Hematopoietic multipotent progenitor cell treated with erythropoietin and hydrocortisone succinate and interleukin-3 and kit ligand, for 17 days (in vitro differentiated cells): ENCODE measurements at regions not wholly inside any gene's neighbourhood (a gene's known extent, or its start where the extent isn't known, plus 50 kb on each side); places are given as distances from the start of the nearest gene placed in this dataset.

Experiments
- DNase-seq: peaks from one replicate; pipeline ENCODE4 v3.0.0-alpha.2; 2015; ENCODE audit warnings: low spot score

- DNase-seq, result no peak
Measured at GRCh38 chr2:64857581-64858471, 131.4 kb upstream of the SLC1A4 start.

DNA sequence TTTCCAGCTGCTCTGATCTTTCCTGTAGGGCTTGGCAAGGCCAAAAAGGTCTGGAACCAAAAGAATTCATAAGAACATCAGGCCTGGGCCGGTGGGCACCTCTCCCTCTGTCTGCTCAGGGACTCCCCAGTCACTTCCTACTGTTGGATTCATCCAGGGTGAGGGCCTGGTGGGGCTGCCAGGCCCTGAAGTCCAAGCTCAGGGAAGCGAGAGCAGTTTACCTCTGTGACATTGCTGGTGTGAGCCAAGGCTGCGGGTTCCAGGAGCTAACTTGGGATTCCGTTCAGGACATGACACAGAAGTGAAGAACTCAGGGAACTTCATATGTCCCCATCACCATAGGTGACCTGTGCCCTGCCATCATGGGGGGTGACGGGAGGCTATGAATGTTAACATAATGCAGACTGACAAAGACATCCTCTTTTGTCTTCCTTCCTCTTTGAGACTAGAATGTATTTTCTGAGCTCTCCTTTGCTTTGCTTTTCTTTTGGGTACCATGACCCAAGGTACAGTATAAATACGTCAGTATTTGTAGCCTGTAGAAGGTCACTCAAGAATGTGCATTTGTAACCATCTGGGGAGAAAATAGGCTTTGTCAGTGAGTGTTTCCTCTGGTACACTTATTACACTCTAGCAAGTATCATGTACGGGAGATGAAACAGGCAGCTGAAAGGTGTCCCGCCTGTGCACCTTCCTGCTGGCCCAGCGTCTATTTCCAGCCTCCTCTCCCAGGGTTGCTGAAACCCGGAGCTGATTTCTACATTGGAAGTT is 130.5 kb upstream of the SLC1A4 start:
- DNase-seq, result no peak

DNA sequence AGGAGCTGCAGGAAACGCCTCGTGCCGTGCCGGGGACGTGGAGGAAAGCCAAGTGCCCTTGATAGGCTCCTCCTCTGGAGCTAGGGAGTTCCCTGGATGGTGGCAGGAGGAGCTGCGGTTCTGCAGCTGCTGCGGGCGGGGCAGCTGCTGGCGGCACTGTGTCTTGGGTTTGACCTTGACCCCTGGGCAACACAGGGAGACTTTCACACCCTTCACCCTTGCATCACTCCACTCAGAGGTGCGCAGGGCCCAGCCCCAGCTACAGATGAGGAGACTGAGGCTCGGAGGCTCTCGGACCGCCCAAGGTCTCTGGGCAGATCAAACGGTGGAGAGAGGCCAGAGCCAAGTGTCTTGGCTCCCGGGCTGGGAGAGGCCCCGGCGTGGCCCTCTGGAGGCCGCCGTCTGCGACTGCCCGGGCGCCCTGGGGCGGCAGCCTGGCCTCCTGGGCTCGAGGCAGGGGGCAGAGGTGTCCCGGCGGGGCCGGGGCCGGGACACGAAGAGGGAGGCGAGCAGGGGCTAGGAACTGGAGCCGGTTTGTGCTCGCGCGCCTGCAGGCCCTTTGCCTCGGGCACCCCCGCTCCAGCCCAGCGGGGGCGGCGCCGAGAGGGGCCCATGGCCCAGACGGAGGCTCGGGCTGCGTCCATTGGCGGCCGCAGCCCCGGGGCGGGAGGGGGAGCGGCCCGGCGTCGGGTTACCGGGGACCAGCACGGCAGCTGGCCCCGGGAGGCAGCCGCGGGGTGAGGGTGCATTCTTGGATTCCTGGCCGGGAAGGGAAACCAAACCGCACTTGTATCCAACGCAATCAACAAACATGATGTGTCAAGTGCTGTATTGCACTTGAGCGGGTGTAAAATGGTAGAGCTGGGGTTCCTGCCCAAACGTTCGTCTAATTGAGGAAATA is 129.6 kb upstream of the SLC1A4 start:
- no peak for DNase-seq

DNA sequence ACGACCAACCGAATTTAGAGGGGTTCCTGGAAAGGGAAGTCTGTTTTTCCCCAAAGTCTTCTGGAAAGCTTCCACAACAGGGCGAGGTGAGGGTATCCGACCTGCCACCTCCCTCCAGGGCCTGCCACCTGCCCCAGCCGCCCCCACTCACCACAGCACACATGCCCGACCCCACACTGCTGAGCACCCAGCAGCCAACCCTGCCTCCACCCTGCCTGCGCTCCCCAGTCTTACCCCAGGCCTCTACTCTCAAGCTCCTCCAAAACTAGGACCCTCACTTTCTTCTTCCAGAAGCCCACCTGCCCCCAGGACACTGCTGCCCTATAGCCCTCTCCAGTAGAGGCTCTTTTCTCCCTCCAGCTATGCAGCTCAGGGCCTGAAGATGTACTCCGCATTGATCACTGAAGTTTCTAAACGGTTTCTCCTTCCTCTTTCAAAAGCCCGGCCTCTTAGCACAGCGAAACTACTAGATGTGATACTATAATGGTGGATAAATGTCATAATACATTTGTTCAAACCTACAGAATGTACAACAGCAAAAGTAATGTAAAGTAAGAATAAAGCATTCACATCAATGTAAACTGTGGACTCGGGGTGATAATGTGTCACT is 128.8 kb upstream of the SLC1A4 start:
- no peak for DNase-seq

DNA sequence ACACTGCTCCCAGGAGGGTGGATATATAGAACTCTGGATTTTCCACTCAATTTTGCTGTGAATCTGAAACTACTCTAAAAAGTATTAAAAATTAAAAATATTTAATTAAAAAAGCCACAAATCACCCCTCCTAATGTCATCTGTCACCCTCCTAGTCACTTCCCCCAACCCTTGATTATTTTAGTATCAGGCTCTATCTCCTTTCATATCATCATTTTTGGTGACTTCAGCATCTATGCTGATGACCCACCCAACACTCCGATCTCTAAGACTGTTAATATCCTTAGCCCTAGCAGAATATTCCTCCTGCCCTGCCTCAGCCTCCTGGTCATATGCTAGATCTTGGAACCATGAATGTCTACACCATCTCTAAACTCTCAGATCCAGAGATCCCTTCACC is 128.3 kb upstream of the SLC1A4 start:
- no peak for DNase-seq

GRCh38 chr2:64861452-64862397 is 127.5 kb upstream of the SLC1A4 start:
- no peak for DNase-seq

DNA sequence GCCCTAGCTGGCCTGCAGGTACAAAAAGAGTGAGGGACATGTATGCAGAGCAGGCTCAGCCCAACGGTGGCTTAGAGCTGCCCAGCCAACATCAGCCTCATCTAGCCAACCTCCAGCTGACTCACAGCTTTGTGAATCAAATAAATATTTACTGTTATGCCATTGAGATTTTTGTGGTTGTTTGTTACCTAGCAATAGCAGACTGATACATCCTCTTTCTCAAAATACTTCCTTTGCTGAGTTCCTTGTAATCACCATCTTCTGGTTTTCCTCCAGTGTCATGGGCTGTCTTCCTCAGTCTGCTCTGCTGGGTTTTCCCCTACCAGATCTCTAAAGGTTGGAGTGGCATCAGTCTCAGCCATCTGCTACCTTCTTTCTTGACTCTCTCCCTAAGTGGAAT is 126.6 kb upstream of the SLC1A4 start:
- DNase-seq, result no peak

- no peak for DNase-seq
Measured at GRCh38 chr2:64863097-64863820, 125.9 kb upstream of the SLC1A4 start.

- peak; percentile 67 for DNase-seq
Measured at GRCh38 chr2:64865073-64865830, 123.9 kb upstream of the SLC1A4 start.

GRCh38 chr2:64865831-64866345 is 123.3 kb upstream of the SLC1A4 start:
- no peak for DNase-seq

GRCh38 chr2:64866797-64867196 is 122.4 kb upstream of the SLC1A4 start:
- no peak for DNase-seq

- DNase-seq, result no peak
Measured at GRCh38 chr2:64867253-64867996, 121.8 kb upstream of the SLC1A4 start.

GRCh38 chr2:64869126-64869525 is 120.1 kb upstream of the SLC1A4 start:
- no peak for DNase-seq

GRCh38 chr2:64873472-64873924 is 115.7 kb upstream of the SLC1A4 start:
- peak; percentile 67 for DNase-seq

- no peak for DNase-seq
Measured at GRCh38 chr2:64874593-64874992, 114.6 kb upstream of the SLC1A4 start.

- no peak for DNase-seq
Measured at GRCh38 chr2:64875368-64875767, 113.8 kb upstream of the SLC1A4 start.

DNA sequence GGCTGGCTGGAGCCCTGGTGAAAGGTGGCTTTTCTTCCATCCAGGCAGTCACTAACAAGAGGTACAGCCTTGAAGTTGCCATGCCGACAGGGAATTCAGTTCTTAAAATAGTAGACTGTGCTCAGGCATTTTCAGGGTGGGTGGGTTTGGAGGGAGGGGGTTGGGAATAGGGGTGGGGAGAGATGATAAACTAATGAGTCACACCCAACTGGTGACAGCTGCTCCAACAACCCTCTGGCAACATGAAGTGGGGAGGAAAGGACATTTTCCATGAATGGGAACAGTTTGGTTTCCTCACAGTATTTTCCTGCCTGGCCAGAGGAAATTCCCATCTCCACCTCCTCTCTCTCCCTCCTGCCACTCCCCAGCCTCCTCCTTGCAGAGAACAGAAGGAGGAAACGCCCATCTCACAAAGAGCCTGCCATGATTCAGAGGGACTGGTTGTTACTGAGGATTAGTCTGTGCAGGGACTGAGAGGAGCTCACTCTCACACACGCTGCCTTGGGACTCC is 113.0 kb upstream of the SLC1A4 start:
- DNase-seq, result no peak

GRCh38 chr2:64879745-64880144 is 109.5 kb upstream of the SLC1A4 start:
- DNase-seq, result no peak
